Fibroblast of gingiva (primary cell): ENCODE measurements at regions not wholly inside any gene's neighbourhood (a gene's known extent, or its start where the extent isn't known, plus 50 kb on each side); places are given as distances from the start of the nearest gene placed in this dataset.

Source experiments
- DNase-seq: peaks from one replicate; pipeline ENCODE4 v3.0.0-alpha.2; 2011; ENCODE audit warnings: low read depth

DNA sequence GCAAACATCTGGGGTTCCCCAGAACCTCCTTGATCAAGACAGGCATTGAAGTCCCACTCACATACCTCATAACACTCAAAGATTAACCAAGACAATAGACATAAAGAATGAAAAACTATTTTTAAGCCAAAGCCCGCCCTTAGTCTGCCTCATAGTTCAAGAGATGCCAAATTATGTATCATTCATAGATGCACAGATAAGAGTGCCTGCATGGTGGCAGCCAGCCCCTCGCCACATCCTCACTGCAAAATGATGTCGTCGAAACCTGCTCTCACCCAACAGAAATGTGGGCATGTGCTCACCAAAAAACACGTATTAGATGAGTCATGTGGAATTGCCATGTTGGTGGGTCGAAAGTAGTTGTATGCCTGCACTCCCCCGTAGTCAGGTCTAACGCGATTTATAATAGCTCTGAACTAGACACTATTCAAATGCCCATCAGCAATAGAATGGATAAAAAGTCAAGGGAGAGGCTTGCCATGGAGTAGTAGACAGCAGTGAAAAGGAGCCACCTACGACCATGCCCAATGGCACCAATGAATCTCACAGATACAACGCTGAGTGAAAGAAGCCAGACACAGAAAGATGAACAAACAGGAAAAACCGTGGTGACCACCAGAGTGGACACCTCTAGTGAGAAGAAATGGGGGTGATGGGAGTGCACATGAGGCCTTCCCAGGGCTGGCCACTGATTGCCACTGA lies 64.8 kb downstream of the C16orf95 start:
- DNase-seq = no peak
